GM12891 (cell line): ENCODE measurements at regions not wholly inside any gene's neighbourhood (a gene's known extent, or its start where the extent isn't known, plus 50 kb on each side); places are given as distances from the start of the nearest gene placed in this dataset.

Experiments
- DNase-seq: peaks from one replicate; pipeline ENCODE4 v3.0.0; 2011; ENCODE audit warnings: low spot score; ENCODE audit not compliant: insufficient read length
- FAIRE-seq: peaks from 2 replicates; lab custom pipeline; 2011; peaks lifted over from hg19 to GRCh38; lab: Jason Lieb, UNC
- PAX5 ChIP-seq: IDR thresholded peaks from 2 replicates; pipeline ENCODE4 v1.6.1; 2011; ENCODE audit warnings: low read length, moderate library complexity, mild to moderate bottlenecking; ENCODE audit not compliant: insufficient read depth, severe bottlenecking
- POLR2A ChIP-seq: IDR thresholded peaks from 2 replicates; pipeline ENCODE4 v1.6.1; 2011; ENCODE audit warnings: low read depth, low read length, control low read depth
- POLR2AphosphoS5 ChIP-seq: IDR thresholded peaks from 2 replicates; pipeline ENCODE4 v1.6.1; 2011; ENCODE audit warnings: low read depth, low read length, control low read depth
- POU2F2 ChIP-seq: IDR thresholded peaks from 2 replicates; pipeline ENCODE4 v1.6.1; 2011; ENCODE audit warnings: low read depth, mild to moderate bottlenecking, control low read depth, low read length, moderate library complexity
- SPI1 ChIP-seq: IDR thresholded peaks from 2 replicates; pipeline ENCODE4 v1.6.1; 2011; ENCODE audit warnings: low read depth, low read length, control low read depth
- TAF1 ChIP-seq: IDR thresholded peaks from 2 replicates; pipeline ENCODE4 v1.6.1; 2011; ENCODE audit warnings: low read depth, low read length, control low read depth

- DNase-seq (no peak), FAIRE-seq (no peak)
- TF ChIP-seq SPI1 (no peak), PAX5 (no peak), TAF1 (no peak), POLR2AphosphoS5 (no peak), POLR2A (no peak), POU2F2 (no peak)
Measured at GRCh38 chr17:72399023-72399607, 278.3 kb downstream of the SOX9 start.

- no peak for TF ChIP-seq PAX5
- no peak for TF ChIP-seq POLR2A
- TF ChIP-seq SPI1 = no peak
- TF ChIP-seq POLR2AphosphoS5 = no peak
- TF ChIP-seq POU2F2 = no peak
- TF ChIP-seq TAF1 = no peak
- FAIRE-seq = no peak
- no peak for DNase-seq
Measured at GRCh38 chr17:72399608-72400487, 279.0 kb downstream of the SOX9 start.

- FAIRE-seq = no peak
- TF ChIP-seq POLR2AphosphoS5 (no peak), TAF1 (no peak), SPI1 (no peak), POLR2A (no peak), POU2F2 (no peak), PAX5 (no peak)
- no peak for DNase-seq
Measured at GRCh38 chr17:72400488-72400827, 279.6 kb downstream of the SOX9 start.

GRCh38 chr17:72400863-72401262, 280.0 kb downstream of the SOX9 start:
- DNase-seq = no peak
- no peak for TF ChIP-seq POU2F2
- FAIRE-seq = no peak

- no peak for DNase-seq
- TF ChIP-seq SPI1 (no peak), POU2F2 (no peak), POLR2A (no peak), PAX5 (no peak), TAF1 (no peak), POLR2AphosphoS5 (no peak)
- no peak for FAIRE-seq
Measured at GRCh38 chr17:72401883-72402726, 281.3 kb downstream of the SOX9 start.

GRCh38 chr17:72402727-72403210, 281.9 kb downstream of the SOX9 start:
- no peak for TF ChIP-seq SPI1
- no peak for TF ChIP-seq POU2F2
- TF ChIP-seq PAX5 = no peak
- no peak for TF ChIP-seq POLR2AphosphoS5
- no peak for TF ChIP-seq TAF1
- FAIRE-seq = no peak

GRCh38 chr17:72403713-72404209, 282.9 kb downstream of the SOX9 start:
- DNase-seq (no peak), FAIRE-seq (no peak)
- no peak for TF ChIP-seq POLR2A
- no peak for TF ChIP-seq TAF1
- TF ChIP-seq POLR2AphosphoS5 = no peak
- no peak for TF ChIP-seq PAX5
- TF ChIP-seq POU2F2 = no peak
- TF ChIP-seq SPI1 = no peak

More at GRCh38 chr17:72402727-72403210, 281.9 kb downstream of the SOX9 start:
- no peak for DNase-seq

GRCh38 chr17:72404872-72405271, 284.1 kb downstream of the SOX9 start:
- DNase-seq (no peak), FAIRE-seq (no peak)
- no peak for TF ChIP-seq PAX5
- no peak for TF ChIP-seq POU2F2
- TF ChIP-seq POLR2AphosphoS5 = no peak
- TF ChIP-seq SPI1 = no peak
- no peak for TF ChIP-seq POLR2A
- TF ChIP-seq TAF1 = no peak
